SK-N-SH treated with all-trans-retinoic acid at 6 μM for 48 hours (cell line): ENCODE measurements at regions not wholly inside any gene's neighbourhood (a gene's known extent, or its start where the extent isn't known, plus 50 kb on each side); places are given as distances from the start of the nearest gene placed in this dataset.

Source experiments
- ATAC-seq: fragments of 200-7000 bp; cut with Tn5 transposase; 3 replicates; pipeline ENCODE4 v1.9.1; 2020; ENCODE audit warnings: mild to moderate bottlenecking, moderate library complexity
- ARNTL ChIP-seq: fragments of 450-650 bp; formaldehyde crosslinking; IDR thresholded peaks from 2 replicates; pipeline ENCODE4 v1.5.0; 2020; ENCODE audit warnings: low read depth, mild to moderate bottlenecking, moderate library complexity, borderline replicate concordance
- BACH2 ChIP-seq: fragments of 250-450 bp; sonication (Bioruptor Pico); IDR thresholded peaks from 2 replicates; pipeline ENCODE4 v1.9.0; 2021; ENCODE audit warnings: mild to moderate bottlenecking, borderline replicate concordance
- ESRRG ChIP-seq: fragments of 250-450 bp; sonication (Bioruptor Pico); IDR thresholded peaks from 2 replicates; pipeline ENCODE4 v1.6.1; 2021; ENCODE audit warnings: mild to moderate bottlenecking
- GLIS3 ChIP-seq: fragments of 250-450 bp; sonication (Bioruptor Pico); IDR thresholded peaks from 2 replicates; pipeline ENCODE4 v1.5.0; 2020; ENCODE audit warnings: mild to moderate bottlenecking, moderate library complexity
- ISL1 ChIP-seq: fragments of 250-450 bp; sonication (Bioruptor Pico); IDR thresholded peaks from 2 replicates; pipeline ENCODE4 v2.1.2; 2022; ENCODE audit warnings: mild to moderate bottlenecking, moderate library complexity
- OSR1 ChIP-seq: fragments of 250-450 bp; sonication (Bioruptor Pico); IDR thresholded peaks from 2 replicates; pipeline ENCODE4 v1.8.0; 2022; ENCODE audit warnings: moderate library complexity, mild to moderate bottlenecking, inconsistent platforms
- PPARA ChIP-seq: fragments of 250-450 bp; sonication (Bioruptor Pico); IDR thresholded peaks from 2 replicates; pipeline ENCODE4 v1.5.0; 2020; ENCODE audit warnings: mild to moderate bottlenecking, borderline replicate concordance
- RARB ChIP-seq: fragments of 250-450 bp; sonication (Bioruptor Pico); IDR thresholded peaks from 2 replicates; pipeline ENCODE4 v1.8.0; 2021; ENCODE audit warnings: mild to moderate bottlenecking, moderate library complexity
- SNAI2 ChIP-seq: fragments of 250-450 bp; sonication (Bioruptor Pico); IDR thresholded peaks from 2 replicates; pipeline ENCODE4 v1.5.0; 2020; ENCODE audit warnings: mild to moderate bottlenecking, moderate library complexity
- TCF4 ChIP-seq: fragments of 250-450 bp; sonication (Bioruptor Pico); IDR thresholded peaks from 2 replicates; pipeline ENCODE4 v1.8.0; 2021; ENCODE audit warnings: mild to moderate bottlenecking, moderate library complexity, borderline replicate concordance
- TOX ChIP-seq: fragments of 250-450 bp; sonication (Bioruptor Pico); IDR thresholded peaks from 2 replicates; pipeline ENCODE4 v1.8.0; 2021; ENCODE audit warnings: mild to moderate bottlenecking, moderate library complexity, borderline replicate concordance
- ZC3H10 ChIP-seq: fragments of 250-450 bp; sonication (Bioruptor Pico); IDR thresholded peaks from 2 replicates; pipeline ENCODE4 v1.5.1; 2021; ENCODE audit warnings: mild to moderate bottlenecking, moderate library complexity
- ZFP3 ChIP-seq: fragments of 250-450 bp; sonication (Bioruptor Pico); IDR thresholded peaks from 2 replicates; pipeline ENCODE4 v1.5.0; 2020; ENCODE audit warnings: mild to moderate bottlenecking, moderate library complexity
- ZFP30 ChIP-seq: fragments of 450-650 bp; formaldehyde crosslinking; IDR thresholded peaks from 2 replicates; pipeline ENCODE4 v1.5.0; 2022; ENCODE audit warnings: mild to moderate bottlenecking, moderate library complexity
- ZNF565 ChIP-seq: fragments of 450-650 bp; formaldehyde crosslinking; conservative IDR thresholded peaks from 2 replicates; pipeline ENCODE4 v1.5.0; 2020; ENCODE audit warnings: low read depth, mild to moderate bottlenecking, moderate library complexity
- ZNF70 ChIP-seq: fragments of 450-650 bp; formaldehyde crosslinking; IDR thresholded peaks from 2 replicates; pipeline ENCODE4 v1.5.0; 2020; ENCODE audit warnings: mild to moderate bottlenecking, moderate library complexity
- ZNF8 ChIP-seq: fragments of 450-650 bp; formaldehyde crosslinking; IDR thresholded peaks from 2 replicates; pipeline ENCODE4 v1.5.0; 2020; ENCODE audit warnings: mild to moderate bottlenecking, moderate library complexity
- TF ChIP-seq, protein P1 (sequence below): fragments of 250-450 bp; sonication (Bioruptor Pico); IDR thresholded peaks from 2 replicates; pipeline ENCODE4 v1.5.1; 2020; ENCODE audit warnings: low read depth, mild to moderate bottlenecking, moderate library complexity
- TF ChIP-seq, protein P2 (sequence below): fragments of 250-450 bp; sonication (Bioruptor Pico); IDR thresholded peaks from 2 replicates; pipeline ENCODE4 v1.8.0; 2020; ENCODE audit warnings: mild to moderate bottlenecking, moderate library complexity, borderline replicate concordance
- TF ChIP-seq, protein P3 (sequence below): fragments of 250-450 bp; sonication (Bioruptor Pico); IDR thresholded peaks from 2 replicates; pipeline ENCODE4 v1.8.0; 2021; ENCODE audit warnings: low read depth, mild to moderate bottlenecking, moderate library complexity, borderline replicate concordance
- TF ChIP-seq, protein P4 (sequence below): fragments of 250-450 bp; sonication (Bioruptor Pico); IDR thresholded peaks from 2 replicates; pipeline ENCODE4 v1.5.1; 2021; ENCODE audit warnings: mild to moderate bottlenecking, moderate library complexity

DNA sequence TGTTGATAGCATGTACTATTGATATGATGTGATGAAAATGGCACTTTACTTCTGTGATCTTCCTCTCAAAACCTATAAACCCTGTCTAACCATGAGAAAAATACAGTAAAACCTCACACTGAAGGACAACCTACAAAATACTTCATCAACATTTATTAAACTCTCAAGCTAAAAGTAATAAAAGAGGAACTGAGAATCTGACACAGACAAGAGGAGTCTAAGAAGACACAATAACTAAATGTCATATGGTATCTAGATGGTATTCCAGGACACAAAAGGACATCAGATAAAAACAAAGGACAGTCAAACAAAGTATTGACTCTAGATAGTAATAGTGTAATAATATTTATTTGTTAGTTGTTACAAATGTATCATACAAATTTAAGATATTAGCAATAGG is 655.3 kb downstream of the SH3BGRL start:
- TF ChIP-seq ISL1: no peak
- TF ChIP-seq SNAI2 (CRISPR knock-in tag): no peak
- TF ChIP-seq PPARA (CRISPR knock-in tag): no peak
- TF ChIP-seq ZNF8 (CRISPR knock-in tag): no peak
- TF ChIP-seq, protein P1, sequence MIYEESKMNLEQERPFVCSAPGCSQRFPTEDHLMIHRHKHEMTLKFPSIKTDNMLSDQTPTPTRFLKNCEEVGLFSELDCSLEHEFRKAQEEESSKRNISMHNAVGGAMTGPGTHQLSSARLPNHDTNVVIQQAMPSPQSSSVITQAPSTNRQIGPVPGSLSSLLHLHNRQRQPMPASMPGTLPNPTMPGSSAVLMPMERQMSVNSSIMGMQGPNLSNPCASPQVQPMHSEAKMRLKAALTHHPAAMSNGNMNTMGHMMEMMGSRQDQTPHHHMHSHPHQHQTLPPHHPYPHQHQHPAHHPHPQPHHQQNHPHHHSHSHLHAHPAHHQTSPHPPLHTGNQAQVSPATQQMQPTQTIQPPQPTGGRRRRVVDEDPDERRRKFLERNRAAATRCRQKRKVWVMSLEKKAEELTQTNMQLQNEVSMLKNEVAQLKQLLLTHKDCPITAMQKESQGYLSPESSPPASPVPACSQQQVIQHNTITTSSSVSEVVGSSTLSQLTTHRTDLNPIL (CRISPR knock-in tag): no peak
- TF ChIP-seq, protein P2, sequence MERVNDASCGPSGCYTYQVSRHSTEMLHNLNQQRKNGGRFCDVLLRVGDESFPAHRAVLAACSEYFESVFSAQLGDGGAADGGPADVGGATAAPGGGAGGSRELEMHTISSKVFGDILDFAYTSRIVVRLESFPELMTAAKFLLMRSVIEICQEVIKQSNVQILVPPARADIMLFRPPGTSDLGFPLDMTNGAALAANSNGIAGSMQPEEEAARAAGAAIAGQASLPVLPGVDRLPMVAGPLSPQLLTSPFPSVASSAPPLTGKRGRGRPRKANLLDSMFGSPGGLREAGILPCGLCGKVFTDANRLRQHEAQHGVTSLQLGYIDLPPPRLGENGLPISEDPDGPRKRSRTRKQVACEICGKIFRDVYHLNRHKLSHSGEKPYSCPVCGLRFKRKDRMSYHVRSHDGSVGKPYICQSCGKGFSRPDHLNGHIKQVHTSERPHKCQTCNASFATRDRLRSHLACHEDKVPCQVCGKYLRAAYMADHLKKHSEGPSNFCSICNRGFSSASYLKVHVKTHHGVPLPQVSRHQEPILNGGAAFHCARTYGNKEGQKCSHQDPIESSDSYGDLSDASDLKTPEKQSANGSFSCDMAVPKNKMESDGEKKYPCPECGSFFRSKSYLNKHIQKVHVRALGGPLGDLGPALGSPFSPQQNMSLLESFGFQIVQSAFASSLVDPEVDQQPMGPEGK (CRISPR knock-in tag): no peak
- no peak for ATAC-seq

DNA sequence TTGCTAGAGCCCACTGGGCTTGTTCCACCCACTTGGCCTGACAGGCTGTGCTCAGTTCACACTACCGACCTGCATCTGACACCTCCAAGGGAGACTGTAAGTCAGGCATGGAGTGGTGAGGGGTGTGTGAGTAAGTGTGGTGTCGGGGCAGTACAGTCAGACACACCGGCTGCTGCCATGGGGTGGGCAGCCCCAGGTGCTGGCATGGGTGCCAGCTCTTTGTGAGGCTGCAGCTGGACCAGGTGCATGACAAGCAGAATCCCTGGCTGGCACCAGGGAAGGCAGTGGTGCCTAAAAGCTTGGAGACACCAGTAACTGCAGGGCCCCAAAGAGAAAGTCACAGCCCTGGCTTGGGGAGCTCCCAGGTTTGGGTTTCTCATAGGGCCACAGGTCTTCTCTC is 665.0 kb downstream of the SH3BGRL start:
- TF ChIP-seq ZNF565 (no peak), GLIS3 (no peak), TOX (CRISPR knock-in tag) (no peak), PPARA (CRISPR knock-in tag) (no peak), ESRRG (CRISPR knock-in tag) (no peak), TCF4 (CRISPR knock-in tag) (no peak), ISL1 (no peak), ARNTL (CRISPR knock-in tag) (no peak), ZNF8 (CRISPR knock-in tag) (no peak), ZFP3 (CRISPR knock-in tag) (no peak), OSR1 (no peak), ZC3H10 (CRISPR knock-in tag) (no peak), ZNF70 (CRISPR knock-in tag) (no peak), ZFP30 (CRISPR knock-in tag) (no peak), SNAI2 (CRISPR knock-in tag) (no peak), BACH2 (CRISPR knock-in tag) (no peak)
- TF ChIP-seq, protein P3, sequence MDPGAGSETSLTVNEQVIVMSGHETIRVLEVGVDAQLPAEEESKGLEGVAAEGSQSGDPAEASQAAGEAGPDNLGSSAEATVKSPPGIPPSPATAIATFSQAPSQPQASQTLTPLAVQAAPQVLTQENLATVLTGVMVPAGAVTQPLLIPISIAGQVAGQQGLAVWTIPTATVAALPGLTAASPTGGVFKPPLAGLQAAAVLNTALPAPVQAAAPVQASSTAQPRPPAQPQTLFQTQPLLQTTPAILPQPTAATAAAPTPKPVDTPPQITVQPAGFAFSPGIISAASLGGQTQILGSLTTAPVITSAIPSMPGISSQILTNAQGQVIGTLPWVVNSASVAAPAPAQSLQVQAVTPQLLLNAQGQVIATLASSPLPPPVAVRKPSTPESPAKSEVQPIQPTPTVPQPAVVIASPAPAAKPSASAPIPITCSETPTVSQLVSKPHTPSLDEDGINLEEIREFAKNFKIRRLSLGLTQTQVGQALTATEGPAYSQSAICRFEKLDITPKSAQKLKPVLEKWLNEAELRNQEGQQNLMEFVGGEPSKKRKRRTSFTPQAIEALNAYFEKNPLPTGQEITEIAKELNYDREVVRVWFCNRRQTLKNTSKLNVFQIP (CRISPR knock-in tag): no peak
- TF ChIP-seq, protein P4, sequence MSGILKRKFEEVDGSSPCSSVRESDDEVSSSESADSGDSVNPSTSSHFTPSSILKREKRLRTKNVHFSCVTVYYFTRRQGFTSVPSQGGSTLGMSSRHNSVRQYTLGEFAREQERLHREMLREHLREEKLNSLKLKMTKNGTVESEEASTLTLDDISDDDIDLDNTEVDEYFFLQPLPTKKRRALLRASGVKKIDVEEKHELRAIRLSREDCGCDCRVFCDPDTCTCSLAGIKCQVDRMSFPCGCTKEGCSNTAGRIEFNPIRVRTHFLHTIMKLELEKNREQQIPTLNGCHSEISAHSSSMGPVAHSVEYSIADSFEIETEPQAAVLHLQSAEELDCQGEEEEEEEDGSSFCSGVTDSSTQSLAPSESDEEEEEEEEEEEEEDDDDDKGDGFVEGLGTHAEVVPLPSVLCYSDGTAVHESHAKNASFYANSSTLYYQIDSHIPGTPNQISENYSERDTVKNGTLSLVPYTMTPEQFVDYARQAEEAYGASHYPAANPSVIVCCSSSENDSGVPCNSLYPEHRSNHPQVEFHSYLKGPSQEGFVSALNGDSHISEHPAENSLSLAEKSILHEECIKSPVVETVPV (CRISPR knock-in tag): no peak
- TF ChIP-seq, protein P2 (CRISPR knock-in tag): no peak
- TF ChIP-seq, protein P1 (CRISPR knock-in tag): no peak
- ATAC-seq: no peak

DNA sequence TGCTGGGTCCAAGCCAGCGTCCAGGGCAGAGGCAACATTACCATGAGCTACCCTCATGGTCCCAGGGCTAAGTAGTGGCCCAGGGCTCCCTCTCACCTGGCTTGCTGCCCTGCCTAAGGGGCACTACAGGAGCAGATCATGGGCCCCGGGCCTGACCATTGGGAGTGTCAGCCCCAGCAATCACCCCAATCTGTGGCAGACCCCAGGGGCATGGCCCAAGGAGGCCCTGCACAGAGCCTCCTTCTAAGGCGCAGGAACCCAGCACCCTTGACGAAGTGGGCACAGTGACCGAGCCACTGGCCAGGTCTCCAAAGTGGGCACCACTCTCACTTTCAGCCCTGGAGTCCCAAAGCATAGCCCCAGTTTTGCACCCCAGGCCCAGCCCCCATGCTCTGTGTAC is 667.1 kb downstream of the SH3BGRL start:
- ATAC-seq: no peak

More for the DNA sequence above, 667.1 kb downstream of the SH3BGRL start:
- TF ChIP-seq ZNF8 (CRISPR knock-in tag) (no peak), GLIS3 (no peak), OSR1 (no peak), ZNF70 (CRISPR knock-in tag) (no peak), BACH2 (CRISPR knock-in tag) (no peak), ISL1 (no peak), SNAI2 (CRISPR knock-in tag) (no peak), ZC3H10 (CRISPR knock-in tag) (no peak), RARB (CRISPR knock-in tag) (no peak), TOX (CRISPR knock-in tag) (no peak)
- TF ChIP-seq, protein P4 (CRISPR knock-in tag): no peak
- TF ChIP-seq, protein P2 (CRISPR knock-in tag): no peak
- TF ChIP-seq, protein P1 (CRISPR knock-in tag): no peak
